ENCODE measurements at regions not wholly inside any gene's neighbourhood (a gene's known extent, or its start where the extent isn't known, plus 50 kb on each side); places are given as distances from the start of the nearest gene placed in this dataset.
"Not testable (repeated sequence)": the region's sequence is repeated elsewhere in the genome, so short reads cannot be mapped to it uniquely, and the experiment has no call there.

DNA sequence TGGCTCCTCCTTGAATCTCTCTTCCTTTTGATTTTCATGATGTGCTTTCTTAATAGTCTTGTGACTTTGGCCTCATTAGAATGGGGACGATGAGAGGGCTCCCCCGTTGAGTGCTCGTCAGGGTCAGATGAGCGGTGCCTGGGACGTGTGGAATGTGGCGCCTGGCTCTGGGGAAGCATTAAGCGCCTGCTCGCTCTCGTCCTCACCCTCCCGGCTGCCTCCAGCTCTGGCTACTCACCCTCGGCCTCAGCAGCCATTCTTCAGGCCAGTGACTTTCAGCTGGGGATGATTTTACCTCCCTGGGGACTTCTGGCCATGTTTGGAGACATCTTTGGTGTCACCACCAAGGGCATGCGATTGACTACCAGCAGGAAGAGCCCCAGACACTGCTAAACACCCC is 69.7 kb downstream of the RPS6KA4 start:
- H3K4me3 ChIP-seq (ENCODE audit: low read length) = no peak overlapping the region
- no peaks in the 10 kb centered on the region for H3K4me1 ChIP-seq (ENCODE audit: control insufficient read depth, insufficient read depth, low read length)
- H3K27ac ChIP-seq (ENCODE audit: low read length) = no peak overlapping the region
- WGBS (ENCODE audit: insufficient coverage, low lambda C conversion rate) = no CpG with 5 or more reads among the region's 12 CpGs
- no peaks in the 10 kb centered on the region for H3K36me3 ChIP-seq (ENCODE audit: control insufficient read depth, insufficient read depth, low read length)
- H3K27me3 ChIP-seq (ENCODE audit: control insufficient read depth, insufficient read depth, low read length) = peaks cover 31% of the 10 kb centered on the region
- no peak for DNase-seq
- H3K9me3 ChIP-seq (ENCODE audit: control insufficient read depth, low read depth, low read length) = no peaks in the 10 kb centered on the region

- DNase-seq = no peak
- no peaks in the 10 kb centered on the region for H3K36me3 ChIP-seq (ENCODE audit: control insufficient read depth, insufficient read depth, low read length)
- no peak overlapping the region for H3K4me3 ChIP-seq (ENCODE audit: low read length)
- H3K9me3 ChIP-seq (ENCODE audit: control insufficient read depth, low read depth, low read length) = no peaks in the 10 kb centered on the region
- WGBS (ENCODE audit: insufficient coverage, low lambda C conversion rate) = no CpG with 5 or more reads among the region's 12 CpGs
- peaks cover 35% of the 10 kb centered on the region for H3K27me3 ChIP-seq (ENCODE audit: control insufficient read depth, insufficient read depth, low read length)
- H3K4me1 ChIP-seq (ENCODE audit: control insufficient read depth, insufficient read depth, low read length) = no peaks in the 10 kb centered on the region
- no peak overlapping the region for H3K27ac ChIP-seq (ENCODE audit: low read length)
Measured at GRCh38 chr11:64429970-64430369, 71.0 kb downstream of the RPS6KA4 start.

GRCh38 chr11:64430645-64431044 is 71.7 kb downstream of the RPS6KA4 start:
- DNase-seq = no peak
- H3K27me3 ChIP-seq (ENCODE audit: control insufficient read depth, insufficient read depth, low read length) = peaks cover 39% of the 10 kb centered on the region
- H3K9me3 ChIP-seq (ENCODE audit: control insufficient read depth, low read depth, low read length) = no peaks in the 10 kb centered on the region
- H3K36me3 ChIP-seq (ENCODE audit: control insufficient read depth, insufficient read depth, low read length) = no peaks in the 10 kb centered on the region
- no peak overlapping the region for H3K4me3 ChIP-seq (ENCODE audit: low read length)
- WGBS (ENCODE audit: insufficient coverage, low lambda C conversion rate) = no CpG with 5 or more reads among the region's 18 CpGs
- H3K4me1 ChIP-seq (ENCODE audit: control insufficient read depth, insufficient read depth, low read length) = no peaks in the 10 kb centered on the region
- no peak overlapping the region for H3K27ac ChIP-seq (ENCODE audit: low read length)

DNA sequence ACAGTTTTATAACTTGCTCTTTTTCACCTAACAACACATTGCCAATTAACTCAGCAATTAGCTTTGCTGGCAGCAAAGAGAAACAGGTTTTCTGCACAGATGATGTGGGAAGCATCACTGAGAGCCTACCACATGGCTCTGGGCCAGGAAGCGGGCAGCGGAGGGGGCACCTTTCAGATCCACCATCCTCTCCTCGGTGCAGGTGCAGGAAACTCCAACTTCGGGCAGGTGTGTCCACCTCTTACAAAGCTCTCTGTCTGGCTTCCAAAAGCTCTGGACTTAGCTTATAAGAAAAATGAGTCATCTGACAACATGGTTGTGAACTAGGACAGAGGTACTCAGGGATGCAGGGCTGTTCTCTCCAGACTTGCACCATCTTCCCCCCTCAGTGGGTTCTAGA is 77.0 kb downstream of the RPS6KA4 start:
- Histone ChIP-seq H3K9me3 (ENCODE audit: control insufficient read depth, low read depth, low read length) (no peaks in the 10 kb centered on the region), H3K4me3 (ENCODE audit: low read length) (no peak overlapping the region), H3K27me3 (ENCODE audit: control insufficient read depth, insufficient read depth, low read length) (peaks cover 33% of the 10 kb centered on the region), H3K4me1 (ENCODE audit: control insufficient read depth, insufficient read depth, low read length) (peaks cover 3% of the 10 kb centered on the region), H3K27ac (ENCODE audit: low read length) (no peak overlapping the region), H3K36me3 (ENCODE audit: control insufficient read depth, insufficient read depth, low read length) (no peaks in the 10 kb centered on the region)
- DNase-seq = no peak
- no CpG with 5 or more reads among the region's 4 CpGs for WGBS (ENCODE audit: insufficient coverage, low lambda C conversion rate)

DNA sequence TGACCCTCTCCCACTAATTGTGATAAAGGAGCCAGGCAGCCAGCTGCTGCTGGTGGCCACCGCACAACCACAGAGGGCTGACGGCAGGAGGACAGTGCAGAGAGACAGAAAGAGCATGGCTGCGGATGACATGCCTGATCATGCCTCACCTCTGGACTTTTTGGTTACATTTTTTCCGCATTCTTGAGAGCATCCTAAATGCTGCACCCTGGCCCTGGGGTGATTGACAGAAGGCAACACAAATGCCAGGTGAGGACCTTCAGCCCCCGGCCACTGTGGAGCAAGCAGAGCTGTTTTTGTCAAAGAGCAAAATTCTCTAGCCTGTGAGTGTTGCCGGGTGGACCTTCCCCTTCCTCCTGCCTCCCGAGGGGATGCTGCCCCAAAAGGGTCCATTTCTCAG is 78.5 kb downstream of the RPS6KA4 start:
- Histone ChIP-seq H3K27me3 (ENCODE audit: control insufficient read depth, insufficient read depth, low read length) (peaks cover 27% of the 10 kb centered on the region), H3K4me3 (ENCODE audit: low read length) (no peak overlapping the region), H3K4me1 (ENCODE audit: control insufficient read depth, insufficient read depth, low read length) (peaks cover 3% of the 10 kb centered on the region), H3K36me3 (ENCODE audit: control insufficient read depth, insufficient read depth, low read length) (no peaks in the 10 kb centered on the region), H3K27ac (ENCODE audit: low read length) (no peak overlapping the region), H3K9me3 (ENCODE audit: control insufficient read depth, low read depth, low read length) (no peaks in the 10 kb centered on the region)
- no peak for DNase-seq
- WGBS (ENCODE audit: insufficient coverage, low lambda C conversion rate) = no CpG with 5 or more reads among the region's 7 CpGs

- H3K9me3 ChIP-seq (ENCODE audit: control insufficient read depth, low read depth, low read length) = no peaks in the 10 kb centered on the region
- no peak overlapping the region for H3K4me3 ChIP-seq (ENCODE audit: low read length)
- WGBS (ENCODE audit: insufficient coverage, low lambda C conversion rate) = no CpG with 5 or more reads among the region's 22 CpGs
- no peak for DNase-seq
- peaks cover 3% of the 10 kb centered on the region for H3K4me1 ChIP-seq (ENCODE audit: control insufficient read depth, insufficient read depth, low read length)
- H3K36me3 ChIP-seq (ENCODE audit: control insufficient read depth, insufficient read depth, low read length) = no peaks in the 10 kb centered on the region
- H3K27me3 ChIP-seq (ENCODE audit: control insufficient read depth, insufficient read depth, low read length) = peaks cover 26% of the 10 kb centered on the region
- no peak overlapping the region for H3K27ac ChIP-seq (ENCODE audit: low read length)
Measured at GRCh38 chr11:64438986-64439771, 80.2 kb downstream of the RPS6KA4 start.

- DNase-seq; H3K36me3 ChIP-seq (ENCODE audit: control insufficient read depth, insufficient read depth, low read length); H3K27ac ChIP-seq (ENCODE audit: low read length); H3K4me3 ChIP-seq (ENCODE audit: low read length); H3K9me3 ChIP-seq (ENCODE audit: control insufficient read depth, low read depth, low read length); H3K4me1 ChIP-seq (ENCODE audit: control insufficient read depth, insufficient read depth, low read length): not testable (repeated sequence)
- H3K27me3 ChIP-seq (ENCODE audit: control insufficient read depth, insufficient read depth, low read length) = peaks cover 23% of the 10 kb centered on the region
- no CpG with 5 or more reads among the region's 8 CpGs for WGBS (ENCODE audit: insufficient coverage, low lambda C conversion rate)
Measured at GRCh38 chr11:64439772-64440491, 81.0 kb downstream of the RPS6KA4 start.

- Histone ChIP-seq H3K27me3 (ENCODE audit: control insufficient read depth, insufficient read depth, low read length) (peaks cover 19% of the 10 kb centered on the region), H3K4me1 (ENCODE audit: control insufficient read depth, insufficient read depth, low read length) (peaks cover 3% of the 10 kb centered on the region), H3K36me3 (ENCODE audit: control insufficient read depth, insufficient read depth, low read length) (no peaks in the 10 kb centered on the region), H3K9me3 (ENCODE audit: control insufficient read depth, low read depth, low read length) (no peaks in the 10 kb centered on the region), H3K4me3 (ENCODE audit: low read length) (no peak overlapping the region), H3K27ac (ENCODE audit: low read length) (no peak overlapping the region)
- DNase-seq = no peak
- 57% methylated on average over 1 of the region's 11 CpGs for WGBS (ENCODE audit: insufficient coverage, low lambda C conversion rate)
Measured at GRCh38 chr11:64441127-64441526, 82.2 kb downstream of the RPS6KA4 start.

DNA sequence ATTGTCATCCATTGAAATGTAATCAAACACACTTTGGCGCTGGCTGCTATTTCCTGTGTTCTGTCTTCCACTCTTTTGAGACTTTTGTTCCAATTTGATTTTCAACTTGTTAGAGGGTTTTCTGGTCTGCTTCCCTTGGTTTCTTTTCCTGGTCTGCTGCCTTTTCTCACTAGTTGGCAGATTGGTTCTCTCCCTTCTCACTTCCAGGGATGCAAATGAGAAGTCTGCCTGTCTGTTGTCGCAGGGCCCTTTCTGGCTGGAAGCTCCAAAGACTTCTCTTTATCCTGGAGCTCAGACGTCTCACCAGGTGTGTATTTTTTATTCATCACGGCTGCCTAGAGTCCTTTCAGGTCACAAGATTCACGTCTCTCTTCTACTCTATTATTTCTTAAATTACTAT is 84.0 kb downstream of the RPS6KA4 start:
- 64% methylated on average over 4 of the region's 5 CpGs for WGBS (ENCODE audit: insufficient coverage, low lambda C conversion rate)
- Histone ChIP-seq H3K9me3 (ENCODE audit: control insufficient read depth, low read depth, low read length) (no peaks in the 10 kb centered on the region), H3K4me3 (ENCODE audit: low read length) (no peak overlapping the region)

DNA sequence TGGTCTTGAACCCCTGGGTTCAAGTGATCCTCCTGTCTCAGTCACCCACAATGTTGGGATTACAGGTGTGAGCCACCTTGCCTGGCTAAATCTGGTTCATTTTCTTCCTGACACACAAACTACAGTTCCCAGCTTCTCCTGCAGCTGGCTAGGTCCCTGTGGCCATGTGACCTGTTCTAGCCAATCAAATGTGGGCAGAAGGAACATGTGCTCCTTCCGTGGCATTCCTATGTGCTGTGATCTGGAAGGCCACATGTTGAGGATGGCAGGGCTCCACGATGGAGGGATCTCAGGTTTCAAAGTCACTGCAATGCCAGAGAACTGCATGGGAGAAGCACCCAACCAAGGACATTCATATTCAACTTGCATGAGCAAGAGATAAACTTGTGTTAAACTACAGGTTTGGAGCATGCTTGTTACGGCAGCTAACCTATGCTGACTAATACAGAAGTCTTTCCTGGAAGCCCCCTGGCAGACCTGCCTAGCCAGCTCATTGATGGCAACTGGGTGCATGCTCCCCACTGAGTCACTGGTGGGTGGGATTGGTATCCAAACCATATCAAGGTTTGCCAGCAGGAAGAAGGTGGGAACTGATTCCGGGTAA is 86.0 kb downstream of the RPS6KA4 start:
- Histone ChIP-seq H3K4me1 (ENCODE audit: control insufficient read depth, insufficient read depth, low read length) (peaks cover 13% of the 10 kb centered on the region), H3K27me3 (ENCODE audit: control insufficient read depth, insufficient read depth, low read length) (peaks cover 29% of the 10 kb centered on the region), H3K36me3 (ENCODE audit: control insufficient read depth, insufficient read depth, low read length) (no peaks in the 10 kb centered on the region), H3K4me3 (ENCODE audit: low read length) (no peak overlapping the region), H3K9me3 (ENCODE audit: control insufficient read depth, low read depth, low read length) (no peaks in the 10 kb centered on the region), H3K27ac (ENCODE audit: low read length) (no peak overlapping the region)
- no peak for DNase-seq
- WGBS (ENCODE audit: insufficient coverage, low lambda C conversion rate) = no CpG with 5 or more reads among the region's 4 CpGs

More for the DNA sequence above, 84.0 kb downstream of the RPS6KA4 start:
- H3K27ac ChIP-seq (ENCODE audit: low read length) = no peak overlapping the region
- H3K27me3 ChIP-seq (ENCODE audit: control insufficient read depth, insufficient read depth, low read length) = peaks cover 20% of the 10 kb centered on the region
- H3K4me1 ChIP-seq (ENCODE audit: control insufficient read depth, insufficient read depth, low read length) = peaks cover 3% of the 10 kb centered on the region
- DNase-seq = no peak
- H3K36me3 ChIP-seq (ENCODE audit: control insufficient read depth, insufficient read depth, low read length) = no peaks in the 10 kb centered on the region
